Natural killer cell treated with Interleukin-12 subunit alpha and Interleukin-12 subunit beta and Interleukin-15 and Interleukin-18, amount 100 ng/mL, for 72 hours (primary cell): ENCODE measurements at regions not wholly inside any gene's neighbourhood (a gene's known extent, or its start where the extent isn't known, plus 50 kb on each side); places are given as distances from the start of the nearest gene placed in this dataset.
"Not testable (repeated sequence)": the region's sequence is repeated elsewhere in the genome, so short reads cannot be mapped to it uniquely, and the experiment has no call there.

Experiments
- ATAC-seq, 2 donors: fragments of 150-1000 bp; cut with Tn5 transposase in 1 of 2; sonication (Bioruptor Pico), chemical (Tn5 transposase) in 1 of 2; 2 replicates each; pipeline ENCODE4 v1.10.0; 2021
- DNase-seq: peaks from one replicate; pipeline ENCODE4 v3.0.0; 2022; ENCODE audit warnings: low spot score
- H3K27ac Mint-ChIP-seq, 2 donors: 1 replicate in 1 of 2; 2 replicates in 1 of 2; pipeline ENCODE4 v1.8.0; 2022; ENCODE audit warnings: mixed read lengths in 2 of 2, mild to moderate bottlenecking in 1 of 2, moderate library complexity in 1 of 2
- H3K27me3 Mint-ChIP-seq, 2 donors: 1 replicate in 1 of 2; 2 replicates in 1 of 2; pipeline ENCODE4 v1.8.0; 2022; ENCODE audit warnings: mixed read lengths in 2 of 2
- H3K36me3 Mint-ChIP-seq: one replicate; pipeline ENCODE4 v1.8.0; 2022; ENCODE audit warnings: mixed read lengths
- H3K4me1 Mint-ChIP-seq, 2 donors: 1 replicate in 1 of 2; 2 replicates in 1 of 2; pipeline ENCODE4 v1.8.0; 2022; ENCODE audit warnings: low read depth in 2 of 2, mixed read lengths in 2 of 2, mild to moderate bottlenecking in 1 of 2
- H3K4me3 Mint-ChIP-seq: one replicate; pipeline ENCODE4 v1.8.0; 2022; ENCODE audit warnings: mixed read lengths
- H3K9me3 Mint-ChIP-seq: 2 replicates; pipeline ENCODE4 v1.8.0; 2022; ENCODE audit warnings: mixed read lengths

DNA sequence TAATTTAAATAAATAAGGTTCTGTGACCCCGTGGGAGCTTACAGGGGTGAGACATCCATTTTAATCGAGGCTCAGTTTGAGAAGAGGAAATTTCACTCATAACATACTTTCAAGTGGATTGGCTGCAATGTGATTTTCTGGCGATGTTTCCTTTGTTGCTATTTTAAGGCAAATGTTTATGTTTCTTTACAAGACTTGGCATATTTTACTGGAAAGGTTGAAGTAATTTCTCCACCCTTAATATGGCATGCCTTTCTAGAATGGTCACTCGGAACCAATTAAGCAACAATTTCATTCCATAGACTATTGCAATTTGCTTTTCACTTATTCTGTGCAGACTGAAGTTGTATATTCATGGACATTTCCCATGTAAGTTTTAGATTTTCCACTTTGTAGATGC, 438.0 kb upstream of the WWC1 start:
- no peak overlapping the region for H3K27ac Mint-ChIP-seq
- no peaks in the 10 kb centered on the region for H3K27me3 Mint-ChIP-seq
- DNase-seq (no peak), ATAC-seq (no peak)
- H3K4me1 Mint-ChIP-seq, result no peaks in the 10 kb centered on the region
- H3K4me3 Mint-ChIP-seq, result no peak overlapping the region
- peaks cover 15% of the 10 kb centered on the region for H3K9me3 Mint-ChIP-seq
- H3K36me3 Mint-ChIP-seq, result no peaks in the 10 kb centered on the region

DNA sequence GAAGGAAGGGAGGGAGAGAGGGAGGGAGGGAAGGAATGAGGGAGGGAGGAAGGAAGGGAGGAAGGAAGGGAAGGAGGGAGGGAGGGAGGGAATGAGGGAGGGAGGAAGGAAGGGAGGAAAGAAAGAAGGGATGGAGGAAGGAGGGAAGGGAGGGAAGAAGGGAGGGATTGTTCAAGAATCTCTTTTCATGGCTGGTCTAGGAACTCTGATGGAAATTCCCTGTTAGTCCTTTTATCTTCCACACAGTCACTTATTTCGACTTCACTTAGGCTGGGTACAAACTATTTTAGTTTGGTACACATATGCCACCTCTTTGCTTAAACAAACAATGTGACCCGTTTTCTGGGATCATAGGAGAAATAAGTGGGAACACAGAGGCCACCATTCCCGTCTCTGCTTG, 435.6 kb upstream of the WWC1 start:
- H3K9me3 Mint-ChIP-seq, result peaks cover 7% of the 10 kb centered on the region
- H3K4me1 Mint-ChIP-seq, result no peaks in the 10 kb centered on the region
- H3K27me3 Mint-ChIP-seq, result no peaks in the 10 kb centered on the region
- DNase-seq (no peak), ATAC-seq (no peak)
- no peaks in the 10 kb centered on the region for H3K36me3 Mint-ChIP-seq
- no peak overlapping the region for H3K27ac Mint-ChIP-seq
- H3K4me3 Mint-ChIP-seq, result no peak overlapping the region

DNA sequence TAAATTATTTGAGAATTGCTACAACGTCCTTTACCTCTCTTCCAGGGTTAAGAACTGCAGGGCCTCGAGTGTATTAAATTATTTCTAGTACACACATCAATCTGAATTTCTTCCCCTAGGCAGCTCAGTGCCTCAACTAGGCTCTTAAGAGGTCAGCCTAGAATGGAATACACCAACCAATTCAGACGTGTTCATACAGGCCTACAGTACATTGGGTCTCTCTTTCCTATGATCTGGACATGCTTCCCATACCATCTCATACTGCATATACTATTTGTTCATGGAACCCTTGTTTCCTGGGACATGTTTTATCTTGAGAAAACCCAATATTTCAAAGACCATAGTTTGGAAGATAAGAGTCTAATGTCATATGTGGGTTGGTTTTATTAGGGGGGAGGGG, 434.1 kb upstream of the WWC1 start:
- H3K27me3 Mint-ChIP-seq, result no peaks in the 10 kb centered on the region
- ATAC-seq, result no peak
- no peak overlapping the region for H3K4me3 Mint-ChIP-seq
- peaks cover 7% of the 10 kb centered on the region for H3K9me3 Mint-ChIP-seq
- DNase-seq, result no peak
- H3K4me1 Mint-ChIP-seq, result no peaks in the 10 kb centered on the region
- no peak overlapping the region for H3K27ac Mint-ChIP-seq
- no peaks in the 10 kb centered on the region for H3K36me3 Mint-ChIP-seq

DNA sequence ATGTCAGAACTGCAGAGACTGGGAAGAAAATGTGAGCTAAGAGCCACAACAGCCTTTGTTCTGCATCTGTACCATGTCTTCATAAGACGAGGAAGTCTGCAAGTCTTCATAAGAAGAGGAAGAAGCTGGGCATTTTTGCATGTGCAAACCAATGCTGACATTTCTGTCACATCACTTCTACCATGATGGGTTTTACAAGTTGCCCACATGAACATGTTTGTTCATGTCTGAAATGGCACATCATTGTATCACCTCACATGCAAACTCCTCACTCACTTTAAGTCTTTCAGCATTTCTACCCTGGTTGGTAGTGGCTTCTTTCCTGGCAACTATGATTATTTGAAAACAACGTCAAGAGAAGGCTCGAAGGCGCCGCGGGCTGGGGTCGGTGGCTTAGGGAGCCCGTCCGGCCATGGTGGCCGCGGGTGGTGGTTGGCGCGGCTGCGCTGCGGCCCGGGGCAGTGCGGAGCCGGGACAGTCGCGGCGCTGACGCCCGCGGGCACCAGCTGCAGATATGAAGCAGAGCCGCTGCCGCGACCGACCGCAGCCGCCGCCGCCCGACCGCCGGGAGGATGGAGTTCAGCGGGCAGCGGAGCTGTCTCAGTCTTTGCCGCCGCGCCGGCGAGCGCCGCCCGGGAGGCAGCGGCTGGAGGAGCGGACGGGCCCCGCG, 433.1 kb upstream of the WWC1 start:
- not testable (repeated sequence) for H3K9me3 Mint-ChIP-seq, ATAC-seq, H3K36me3 Mint-ChIP-seq, H3K4me3 Mint-ChIP-seq, H3K4me1 Mint-ChIP-seq, H3K27me3 Mint-ChIP-seq, DNase-seq, H3K27ac Mint-ChIP-seq

DNA sequence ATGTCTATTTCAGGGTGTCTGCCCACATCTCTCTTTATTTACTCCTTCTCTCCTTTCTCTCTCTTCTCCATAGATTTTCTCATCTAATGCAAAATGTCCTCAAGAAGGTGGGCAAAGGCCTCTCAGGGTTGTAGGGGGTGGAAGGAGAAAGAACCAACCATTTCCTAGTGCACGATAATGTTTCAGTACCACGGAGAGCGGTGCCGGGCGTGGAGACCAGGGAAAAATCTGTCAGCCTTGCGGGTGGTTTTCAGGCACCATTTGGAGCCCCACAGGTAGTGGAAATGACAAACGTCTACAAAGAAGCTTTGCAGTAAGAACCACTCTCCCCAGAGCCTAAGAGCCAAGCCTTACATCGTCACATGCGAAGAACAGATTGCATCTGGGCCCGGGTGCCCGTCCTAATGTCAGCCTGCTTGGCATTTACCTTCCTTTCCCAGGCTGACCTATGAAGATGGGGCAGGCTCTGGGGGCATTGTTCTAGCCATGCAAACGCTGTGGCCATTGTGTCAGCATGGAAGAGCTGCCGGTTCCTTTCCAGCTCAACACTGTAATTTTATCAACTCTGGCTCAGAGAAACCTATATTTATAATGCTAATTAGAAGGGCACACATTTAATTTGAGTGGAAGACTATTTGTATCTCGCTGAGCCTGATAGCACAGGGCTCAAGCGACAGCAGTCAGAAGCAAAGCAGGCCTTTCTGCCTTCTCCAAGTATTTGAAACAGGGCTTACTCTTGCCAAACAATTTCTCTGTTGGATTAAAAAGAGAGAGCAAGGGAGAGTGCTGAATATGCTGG, 430.1 kb upstream of the WWC1 start:
- Mint-ChIP-seq H3K4me1 (no peaks in the 10 kb centered on the region), H3K36me3 (no peaks in the 10 kb centered on the region), H3K27me3 (no peaks in the 10 kb centered on the region), H3K4me3 (no peak overlapping the region), H3K9me3 (no peaks in the 10 kb centered on the region), H3K27ac (no peak overlapping the region)
- DNase-seq (no peak), ATAC-seq (no peak)

DNA sequence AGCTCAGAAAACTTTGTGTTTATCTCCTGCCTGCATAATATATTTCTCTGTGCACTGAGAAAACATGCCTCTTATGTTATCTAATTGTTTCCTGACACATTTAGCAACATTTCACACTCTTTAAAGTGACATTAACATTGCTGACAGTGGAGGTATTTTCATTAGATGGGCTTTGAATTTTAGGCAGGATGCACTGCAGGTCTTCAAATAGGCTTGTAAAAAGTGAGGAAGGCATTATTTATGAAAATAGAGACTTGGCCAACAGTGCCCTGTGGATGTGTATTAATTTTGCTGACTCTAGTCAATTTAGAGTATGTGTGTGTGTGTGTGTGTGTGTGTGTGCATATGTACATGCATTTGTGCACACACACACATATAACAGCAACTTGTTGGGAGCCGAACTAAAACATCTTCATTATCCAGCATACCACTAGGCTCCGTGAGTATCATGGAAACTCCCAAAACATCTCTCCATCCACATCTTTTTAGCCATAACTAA, 429.5 kb upstream of the WWC1 start:
- Mint-ChIP-seq H3K27ac (no peak overlapping the region), H3K36me3 (no peaks in the 10 kb centered on the region), H3K4me3 (no peak overlapping the region), H3K9me3 (no peaks in the 10 kb centered on the region), H3K27me3 (no peaks in the 10 kb centered on the region), H3K4me1 (no peaks in the 10 kb centered on the region)
- ATAC-seq (no peak), DNase-seq (no peak)

DNA sequence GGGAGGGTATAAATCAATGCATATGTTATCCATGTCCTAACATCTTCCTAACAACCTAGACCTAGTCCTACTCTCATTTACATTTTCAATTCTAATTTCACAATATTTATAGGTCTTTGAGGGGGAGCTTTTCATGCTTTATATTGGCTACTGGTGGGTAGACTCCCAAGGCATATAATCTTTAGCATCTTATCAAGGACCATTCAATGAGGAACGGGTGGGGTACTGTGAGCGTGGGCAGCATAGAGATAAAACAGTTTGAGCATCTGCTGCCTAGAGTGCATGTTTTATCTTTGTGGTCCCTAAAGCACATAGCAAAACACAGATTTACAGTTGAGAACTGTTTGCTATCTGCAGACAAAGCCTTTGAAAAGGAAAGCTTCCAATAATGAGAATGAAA, 427.6 kb upstream of the WWC1 start:
- Mint-ChIP-seq H3K9me3 (no peaks in the 10 kb centered on the region), H3K27me3 (no peaks in the 10 kb centered on the region), H3K27ac (no peak overlapping the region), H3K36me3 (no peaks in the 10 kb centered on the region), H3K4me3 (no peak overlapping the region), H3K4me1 (no peaks in the 10 kb centered on the region)
- DNase-seq, result no peak
- ATAC-seq, result no peak

DNA sequence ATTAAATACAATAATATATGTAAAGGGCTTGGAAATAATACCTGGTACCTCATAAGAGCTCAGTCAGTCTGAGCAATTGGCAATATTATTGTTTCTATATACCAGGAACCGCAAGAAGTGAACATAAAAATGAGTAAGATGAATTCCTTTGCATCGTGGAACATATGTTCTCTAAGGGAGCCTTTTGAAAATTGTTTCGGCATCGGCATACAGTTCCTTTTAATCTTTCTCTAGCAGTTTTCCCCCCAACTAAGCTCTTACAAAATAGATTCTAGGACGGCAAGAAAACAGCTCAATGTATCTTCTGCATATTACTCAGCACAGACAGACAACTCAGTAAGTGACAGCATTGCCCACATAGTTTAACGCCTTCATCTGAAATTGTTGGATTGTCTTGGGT, 426.6 kb upstream of the WWC1 start:
- H3K27me3 Mint-ChIP-seq, result no peaks in the 10 kb centered on the region
- no peak for ATAC-seq

DNA sequence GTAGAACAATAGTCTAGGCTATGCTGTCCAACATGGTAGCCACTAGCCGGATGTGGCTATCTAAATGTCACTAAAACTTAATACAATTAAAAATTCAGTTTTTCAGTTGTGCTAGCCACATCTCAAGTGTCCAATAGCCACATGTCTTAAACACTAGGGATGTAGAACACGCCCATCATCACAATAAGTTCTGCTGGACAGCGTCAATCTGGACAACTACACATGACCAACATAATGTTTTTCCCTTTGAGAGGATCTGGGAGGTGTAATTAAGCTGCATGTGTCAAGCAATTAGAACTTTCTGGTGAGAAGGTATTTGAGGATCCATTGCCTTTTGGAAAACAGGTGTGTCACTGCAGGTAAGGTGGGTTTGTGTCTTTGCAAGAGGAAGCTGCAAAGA, 424.6 kb upstream of the WWC1 start:
- Mint-ChIP-seq H3K9me3 (peaks cover 3% of the 10 kb centered on the region), H3K27ac (no peak overlapping the region), H3K4me1 (no peaks in the 10 kb centered on the region), H3K4me3 (no peak overlapping the region), H3K27me3 (no peaks in the 10 kb centered on the region), H3K36me3 (no peaks in the 10 kb centered on the region)
- no peak for DNase-seq
- ATAC-seq, result no peak

More for the DNA sequence above, 426.6 kb upstream of the WWC1 start:
- no peaks in the 10 kb centered on the region for H3K36me3 Mint-ChIP-seq
- no peak overlapping the region for H3K27ac Mint-ChIP-seq
- H3K4me3 Mint-ChIP-seq, result no peak overlapping the region
- DNase-seq, result no peak
- no peaks in the 10 kb centered on the region for H3K4me1 Mint-ChIP-seq
- H3K9me3 Mint-ChIP-seq, result no peaks in the 10 kb centered on the region

DNA sequence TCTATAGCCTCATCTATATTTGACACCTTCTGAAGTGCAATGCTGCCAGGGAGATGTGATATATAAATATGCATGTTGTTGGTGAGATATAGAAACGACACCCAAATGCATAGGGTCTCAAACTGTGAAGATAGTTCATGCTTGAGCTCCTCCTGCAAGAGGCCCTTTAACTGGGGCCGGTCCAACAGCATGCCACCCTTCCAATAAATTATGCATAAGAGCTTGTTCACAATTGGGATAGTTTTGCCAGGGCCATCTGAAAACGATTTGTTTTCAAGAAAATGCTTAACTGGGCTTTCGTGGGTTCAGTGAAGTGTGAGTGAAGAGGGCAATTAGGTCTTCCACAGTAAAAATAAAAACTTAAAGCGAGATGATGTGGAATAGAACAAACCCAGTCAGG, 424.2 kb upstream of the WWC1 start:
- no peaks in the 10 kb centered on the region for H3K27me3 Mint-ChIP-seq
- no peaks in the 10 kb centered on the region for H3K4me1 Mint-ChIP-seq
- ATAC-seq (no peak), DNase-seq (no peak)
- no peak overlapping the region for H3K4me3 Mint-ChIP-seq
- H3K36me3 Mint-ChIP-seq, result no peaks in the 10 kb centered on the region
- no peak overlapping the region for H3K27ac Mint-ChIP-seq
- H3K9me3 Mint-ChIP-seq, result peaks cover 3% of the 10 kb centered on the region

DNA sequence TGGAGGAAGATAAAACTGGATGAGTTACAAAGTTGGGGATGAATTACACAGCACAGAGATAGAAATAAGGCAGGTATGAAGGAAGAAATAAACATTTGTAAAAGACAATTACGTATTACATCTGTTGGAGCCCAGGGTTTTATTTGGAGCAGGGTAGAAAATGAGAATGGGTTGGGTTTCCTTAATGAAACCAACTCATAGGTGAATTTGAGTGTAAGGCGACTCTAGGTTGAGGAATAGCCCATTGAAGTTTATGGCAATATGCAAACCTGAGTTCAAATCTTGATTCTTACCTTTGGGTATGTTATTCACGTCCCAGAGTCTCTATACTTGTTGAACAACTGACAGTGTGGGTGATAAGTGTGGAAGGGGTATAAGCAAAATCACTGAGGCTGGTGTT, 422.3 kb upstream of the WWC1 start:
- Mint-ChIP-seq H3K27me3 (no peaks in the 10 kb centered on the region), H3K4me3 (no peak overlapping the region), H3K27ac (no peak overlapping the region), H3K9me3 (peaks cover 5% of the 10 kb centered on the region), H3K4me1 (no peaks in the 10 kb centered on the region), H3K36me3 (no peaks in the 10 kb centered on the region)
- DNase-seq (no peak), ATAC-seq (no peak)

DNA sequence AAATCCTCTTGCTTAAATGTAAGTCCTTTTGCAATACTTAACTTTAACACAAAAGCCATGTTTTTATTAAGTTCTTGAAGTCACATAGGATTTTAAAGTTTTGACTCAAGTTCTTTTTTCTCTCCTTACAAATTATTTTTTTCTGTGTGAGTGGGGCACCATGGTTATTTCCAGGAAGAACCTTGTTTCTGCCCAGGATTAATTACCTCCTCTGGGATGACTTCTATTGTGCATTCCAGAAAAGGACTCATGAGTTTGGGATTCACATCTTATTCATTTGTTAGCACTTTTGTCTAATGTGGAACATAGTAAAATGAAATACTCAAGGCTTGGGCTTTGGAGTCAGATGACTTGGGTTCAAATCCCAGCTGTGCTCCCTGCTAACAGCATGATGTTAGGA, 421.4 kb upstream of the WWC1 start:
- Mint-ChIP-seq H3K9me3 (peaks cover 7% of the 10 kb centered on the region), H3K27ac (no peak overlapping the region), H3K4me3 (no peak overlapping the region), H3K4me1 (no peaks in the 10 kb centered on the region), H3K27me3 (no peaks in the 10 kb centered on the region), H3K36me3 (no peaks in the 10 kb centered on the region)
- DNase-seq (no peak), ATAC-seq (no peak)

DNA sequence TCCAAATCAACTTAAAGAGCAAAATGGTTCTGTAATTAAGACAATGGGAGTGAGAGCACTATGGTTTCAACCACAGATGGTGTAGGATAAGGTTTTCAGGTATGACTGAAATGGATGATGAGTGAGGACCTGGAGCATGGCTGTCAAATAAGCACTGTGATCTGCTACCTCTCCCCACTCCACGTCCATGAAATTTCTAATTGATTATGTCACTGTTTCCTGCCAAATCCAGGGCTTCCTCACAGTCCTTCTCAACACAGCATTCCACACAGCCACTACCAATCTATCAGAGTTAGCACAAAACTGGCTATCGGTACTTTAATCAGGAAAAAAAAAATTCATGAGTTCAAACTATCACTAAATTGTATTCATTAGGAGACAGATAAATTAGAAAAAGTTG, 420.4 kb upstream of the WWC1 start:
- no peak for ATAC-seq
- DNase-seq, result no peak
- no peaks in the 10 kb centered on the region for H3K36me3 Mint-ChIP-seq
- no peak overlapping the region for H3K27ac Mint-ChIP-seq
- no peak overlapping the region for H3K4me3 Mint-ChIP-seq
- no peaks in the 10 kb centered on the region for H3K4me1 Mint-ChIP-seq
- no peaks in the 10 kb centered on the region for H3K27me3 Mint-ChIP-seq
- peaks cover 12% of the 10 kb centered on the region for H3K9me3 Mint-ChIP-seq

DNA sequence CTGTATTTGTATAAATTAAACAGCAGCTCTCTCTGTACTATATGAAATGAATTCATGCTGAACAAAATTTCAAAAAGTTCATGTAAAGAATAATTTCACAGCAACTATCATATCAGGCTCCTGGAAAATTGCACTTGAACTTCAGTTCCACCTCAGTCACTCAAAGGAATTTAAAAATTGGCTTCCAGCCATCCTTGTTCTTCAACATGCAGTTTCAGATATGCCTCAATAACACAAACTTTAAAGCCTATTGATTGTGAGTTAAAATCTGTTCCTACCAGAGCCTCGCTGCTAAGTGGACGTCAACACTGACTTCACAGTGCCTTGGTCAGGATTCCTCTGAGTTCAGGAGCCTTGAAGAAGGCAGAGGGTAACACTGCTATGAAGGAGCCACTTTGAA, 418.7 kb upstream of the WWC1 start:
- H3K9me3 Mint-ChIP-seq, result peaks cover 14% of the 10 kb centered on the region
- ATAC-seq (no peak), DNase-seq (no peak)
- no peaks in the 10 kb centered on the region for H3K36me3 Mint-ChIP-seq
- no peaks in the 10 kb centered on the region for H3K27me3 Mint-ChIP-seq
- H3K27ac Mint-ChIP-seq, result no peak overlapping the region
- no peaks in the 10 kb centered on the region for H3K4me1 Mint-ChIP-seq
- no peak overlapping the region for H3K4me3 Mint-ChIP-seq
